ELR (cell line): ENCODE measurements at regions not wholly inside any gene's neighbourhood (a gene's known extent, or its start where the extent isn't known, plus 50 kb on each side); places are given as distances from the start of the nearest gene placed in this dataset.

Source experiments
- DNase-seq: peaks from one replicate; pipeline ENCODE4 v3.0.0-alpha.2; 2015; ENCODE audit warnings: low read depth

DNA sequence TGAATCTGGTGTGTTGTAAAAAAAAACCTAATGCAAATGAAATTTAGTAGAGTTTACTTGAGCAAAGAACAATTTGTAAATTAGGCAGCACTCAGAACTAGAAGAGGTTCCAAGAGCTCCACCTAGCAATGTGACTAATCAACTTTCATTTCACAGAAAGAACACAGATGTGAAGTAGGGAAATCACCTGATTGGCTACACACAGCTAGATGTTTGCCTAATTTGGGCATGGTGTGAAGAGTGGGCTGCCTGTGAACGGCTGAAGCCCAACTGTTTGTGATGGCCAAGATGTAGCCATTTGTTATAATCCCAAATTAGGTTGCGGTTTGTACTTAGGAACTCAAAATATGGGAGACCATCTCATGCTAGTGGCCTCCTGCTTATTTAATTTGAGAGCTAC is 724.4 kb upstream of the SLITRK5 start:
- no peak for DNase-seq

GRCh38 chr13:86954341-86954740 is 716.8 kb upstream of the SLITRK5 start:
- DNase-seq, result no peak

DNA sequence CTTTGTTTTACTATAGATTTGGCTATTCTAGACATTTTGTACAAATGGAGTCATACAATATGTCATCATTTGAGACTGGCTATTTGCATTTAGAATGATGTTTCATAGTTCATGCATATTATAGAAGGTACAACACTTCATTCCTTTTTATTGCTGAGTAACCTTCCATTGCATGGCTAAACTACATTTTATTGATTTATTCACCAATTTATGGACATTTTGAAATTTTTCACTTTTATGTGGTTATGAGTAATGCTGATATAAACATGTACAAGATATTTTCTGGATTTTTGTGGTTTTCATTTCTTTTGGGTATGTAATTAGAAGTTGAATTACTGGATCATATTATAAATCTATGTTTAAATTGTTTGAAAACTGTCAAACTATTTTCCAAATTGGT is 710.3 kb upstream of the SLITRK5 start:
- DNase-seq, result peak; percentile 82

DNA sequence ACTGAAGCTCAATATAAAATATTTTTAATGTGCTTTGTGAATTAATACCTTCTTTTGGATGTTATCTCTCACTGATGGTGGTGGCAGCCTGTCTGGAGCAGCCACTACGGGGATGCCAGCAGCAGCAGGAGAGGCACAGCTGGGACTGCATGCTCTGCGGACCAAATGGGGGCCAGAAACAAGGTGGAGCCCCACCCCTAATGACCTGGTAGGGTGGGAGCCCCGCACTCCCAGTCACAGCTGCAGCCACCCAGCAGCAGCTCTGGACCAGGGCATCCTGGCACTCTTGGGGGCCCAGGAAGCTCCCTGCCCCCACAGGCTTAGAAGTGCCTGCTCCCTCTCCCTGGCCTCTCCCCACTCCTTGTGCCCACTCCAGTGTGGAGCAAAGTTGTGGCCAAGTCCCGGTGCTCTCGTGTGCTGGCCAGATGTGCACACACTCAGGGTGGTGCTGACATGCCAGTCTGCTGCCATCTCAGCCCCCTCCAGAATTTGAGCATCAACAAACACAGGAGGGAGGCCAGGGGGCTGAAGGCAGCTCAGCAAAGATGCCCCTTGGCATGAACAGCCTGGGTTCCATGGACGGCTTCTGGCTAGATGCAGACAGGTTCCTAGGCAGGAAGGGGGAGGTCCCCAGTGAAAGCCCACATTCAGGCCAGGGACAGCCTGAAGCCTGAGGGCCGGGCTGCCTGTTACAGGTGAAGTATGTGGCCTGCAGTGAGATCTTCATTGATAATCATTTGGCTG is 696.7 kb upstream of the SLITRK5 start:
- DNase-seq, result no peak

DNA sequence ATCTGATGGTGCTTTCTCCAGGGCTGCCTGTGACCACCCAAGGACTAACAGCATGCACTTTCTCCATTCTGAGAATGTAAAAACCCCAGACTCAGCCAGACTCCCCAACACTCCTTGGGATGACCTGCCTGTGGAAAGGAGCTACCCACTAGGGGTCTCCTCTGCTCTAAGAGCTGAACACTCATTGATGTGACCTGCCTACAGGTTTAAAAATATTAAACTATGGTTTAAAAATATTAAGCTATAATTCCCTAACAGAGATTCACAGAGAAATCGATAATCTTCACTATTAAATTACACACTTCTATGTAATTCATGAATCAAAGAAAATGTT is 696.2 kb upstream of the SLITRK5 start:
- peak; percentile 33 for DNase-seq

- peak; percentile 78 for DNase-seq
Observed at GRCh38 chr13:86976521-86977324, 694.4 kb upstream of the SLITRK5 start.

- DNase-seq, result no peak
Observed at GRCh38 chr13:86986448-86986847, 684.7 kb upstream of the SLITRK5 start.

- no peak for DNase-seq
Observed at GRCh38 chr13:86992251-86992650, 678.9 kb upstream of the SLITRK5 start.

GRCh38 chr13:87003265-87003664 is 667.9 kb upstream of the SLITRK5 start:
- no peak for DNase-seq

- DNase-seq, result no peak
Observed at GRCh38 chr13:87005511-87005910, 665.7 kb upstream of the SLITRK5 start.

GRCh38 chr13:87035526-87035925 is 635.6 kb upstream of the SLITRK5 start:
- DNase-seq, result no peak

GRCh38 chr13:87042946-87043345 is 628.2 kb upstream of the SLITRK5 start:
- DNase-seq, result peak; percentile 59

GRCh38 chr13:87052731-87053130 is 618.4 kb upstream of the SLITRK5 start:
- peak; percentile 57 for DNase-seq

DNA sequence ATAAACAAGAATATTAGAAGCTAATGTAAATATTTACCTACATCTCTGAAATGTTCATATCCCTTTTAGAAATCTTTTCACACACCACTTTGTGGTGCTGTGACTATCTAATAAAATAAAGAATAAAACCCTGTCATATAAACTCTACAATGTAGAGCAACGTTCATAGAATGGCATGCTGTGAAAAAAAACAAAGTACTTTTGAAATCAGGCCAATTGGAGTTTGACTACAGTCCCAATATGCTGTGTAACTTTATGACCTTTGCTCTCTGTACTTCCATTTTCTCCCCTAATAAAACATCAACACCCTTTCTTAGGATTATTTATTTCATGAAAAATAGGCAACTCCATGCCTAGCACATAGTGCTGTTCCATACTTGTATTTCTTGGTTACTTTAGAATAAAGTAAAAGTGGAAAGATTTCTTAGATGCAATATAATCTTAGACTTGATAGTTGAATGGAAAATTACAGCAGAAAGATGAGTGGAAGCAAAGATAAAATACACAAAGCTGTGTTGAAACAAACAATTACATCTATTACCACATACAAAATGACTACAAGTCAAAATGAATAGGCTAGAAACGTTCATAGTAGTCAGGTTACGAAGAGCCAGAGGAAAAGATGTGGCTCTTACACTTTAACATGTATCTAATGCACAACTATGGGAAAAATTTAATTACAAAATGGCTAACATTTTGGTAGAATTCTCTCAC is 613.2 kb upstream of the SLITRK5 start:
- peak; percentile 56 for DNase-seq

- peak; percentile 25 for DNase-seq
Observed at GRCh38 chr13:87058786-87059329, 612.3 kb upstream of the SLITRK5 start.

DNA sequence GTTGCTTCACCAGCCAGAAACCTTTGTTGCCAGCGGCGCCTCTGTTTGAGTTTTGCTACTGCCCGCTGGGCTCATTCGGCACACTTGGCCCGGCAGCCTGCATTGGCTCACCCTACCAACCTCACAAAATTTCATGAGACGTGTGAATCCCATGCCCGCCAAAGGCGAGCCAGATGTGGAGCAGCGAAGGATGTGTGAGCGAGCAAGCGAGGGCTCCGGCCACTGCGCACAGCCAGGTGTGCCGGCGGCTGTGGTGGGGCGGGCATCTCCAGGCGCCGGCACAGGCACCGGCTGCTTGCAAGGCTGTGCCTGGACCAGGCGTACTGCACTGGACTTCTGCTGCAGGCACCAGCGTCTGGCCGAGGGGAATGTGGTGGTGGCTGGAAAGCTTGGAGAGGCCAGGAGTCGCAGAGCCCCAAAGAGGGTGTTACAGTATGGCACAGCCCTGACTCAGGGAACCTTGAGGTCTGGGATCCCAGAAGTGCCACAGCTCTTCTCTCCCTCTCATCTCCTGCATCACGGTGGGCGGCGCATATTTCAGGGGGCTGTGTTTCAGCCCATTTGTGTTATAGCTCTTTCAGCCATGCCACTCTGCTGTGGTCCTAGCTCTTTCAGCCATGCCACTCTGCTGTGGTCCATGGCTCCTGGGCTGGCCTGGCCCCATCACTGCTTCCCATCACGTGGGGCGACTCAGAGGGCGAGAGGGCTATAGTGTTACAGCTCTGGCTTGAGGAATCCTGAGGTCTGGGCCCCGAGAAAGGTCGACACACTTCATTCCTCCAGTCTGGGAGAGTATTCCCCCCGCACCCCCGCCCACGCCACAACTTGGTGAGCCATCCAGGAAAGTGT is 592.0 kb upstream of the SLITRK5 start:
- no peak for DNase-seq

DNA sequence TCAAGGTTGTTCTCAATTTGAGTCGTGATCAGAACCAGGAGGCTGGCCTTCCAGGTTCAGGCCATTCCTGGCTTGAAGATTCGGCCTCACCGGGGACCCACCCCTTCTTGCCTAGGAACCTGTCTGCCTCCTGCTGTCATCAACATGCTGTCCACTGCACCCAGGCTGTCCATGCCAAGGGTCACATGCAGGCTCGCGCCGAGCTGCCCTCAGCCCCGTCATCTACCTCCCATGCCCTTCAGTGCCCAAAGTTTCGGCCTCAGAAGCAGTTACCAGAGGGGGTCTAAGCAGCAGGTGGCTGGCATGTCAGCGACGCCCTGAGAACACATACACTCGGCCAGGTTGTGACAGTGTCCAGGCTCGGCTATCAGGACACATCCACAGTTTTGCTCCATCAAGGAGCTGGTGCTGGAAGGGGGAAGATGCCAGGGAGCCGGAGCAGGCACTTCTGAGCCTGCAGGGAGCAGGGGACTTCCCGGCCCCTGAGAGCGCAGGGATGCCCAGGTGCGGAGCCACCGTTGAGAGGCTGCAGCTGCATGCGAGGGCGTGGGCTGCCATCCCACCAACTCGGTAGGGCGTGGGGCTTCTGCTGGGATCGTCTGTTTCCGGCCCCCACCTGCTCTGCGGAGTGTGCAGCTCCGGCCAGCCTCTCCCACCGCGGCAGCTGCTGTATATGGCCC is 590.9 kb upstream of the SLITRK5 start:
- no peak for DNase-seq

DNA sequence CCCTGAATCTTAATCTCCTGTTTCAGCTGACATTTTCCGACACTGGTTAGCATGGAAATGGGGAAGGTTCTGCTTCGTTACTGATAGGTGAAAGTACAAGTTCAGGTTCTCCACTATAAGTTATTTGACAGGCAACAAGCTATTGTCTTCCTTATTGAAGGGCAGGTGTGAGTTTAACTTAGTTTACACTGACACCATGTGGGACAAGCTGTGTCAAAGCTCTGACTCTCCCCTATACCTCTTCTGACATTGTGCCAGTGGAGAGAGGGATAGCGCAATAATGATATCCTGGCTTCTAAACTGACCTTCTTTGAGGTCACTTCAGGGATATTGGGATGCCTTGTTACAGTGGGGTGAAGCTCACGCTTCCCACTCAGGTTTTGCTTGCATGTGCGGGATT is 587.0 kb upstream of the SLITRK5 start:
- DNase-seq, result no peak

- peak; percentile 62 for DNase-seq
Observed at GRCh38 chr13:87087741-87088140, 583.4 kb upstream of the SLITRK5 start.

- peak; percentile 91 for DNase-seq
Observed at GRCh38 chr13:87089391-87089790, 581.8 kb upstream of the SLITRK5 start.

- peak; percentile 82 for DNase-seq
Observed at GRCh38 chr13:87093399-87093798, 577.8 kb upstream of the SLITRK5 start.
